Prostate gland (tissue), 2 donors: ENCODE measurements at regions not wholly inside any gene's neighbourhood (a gene's known extent, or its start where the extent isn't known, plus 50 kb on each side); places are given as distances from the start of the nearest gene placed in this dataset.

Source experiments
- CTCF ChIP-seq, 4 experiments: fragments of 200-600 bp in 2 of 4; fragments of 450-650 bp in 2 of 4; sonication (generic) in 2 of 4; IDR thresholded peaks; 1 replicate in 3 of 4; 2 replicates in 1 of 4; pipeline ENCODE4 v1.5.1; 2016 to 2019; ENCODE audit warnings: antibody characterized with exemption in 4 of 4, mild to moderate bottlenecking in 2 of 4, moderate library complexity in 2 of 4
- POLR2A ChIP-seq: fragments of 450-650 bp; IDR thresholded peaks from one replicate; pipeline ENCODE4 v1.6.1; 2016; ENCODE audit warnings: antibody characterized with exemption, mild to moderate bottlenecking

DNA sequence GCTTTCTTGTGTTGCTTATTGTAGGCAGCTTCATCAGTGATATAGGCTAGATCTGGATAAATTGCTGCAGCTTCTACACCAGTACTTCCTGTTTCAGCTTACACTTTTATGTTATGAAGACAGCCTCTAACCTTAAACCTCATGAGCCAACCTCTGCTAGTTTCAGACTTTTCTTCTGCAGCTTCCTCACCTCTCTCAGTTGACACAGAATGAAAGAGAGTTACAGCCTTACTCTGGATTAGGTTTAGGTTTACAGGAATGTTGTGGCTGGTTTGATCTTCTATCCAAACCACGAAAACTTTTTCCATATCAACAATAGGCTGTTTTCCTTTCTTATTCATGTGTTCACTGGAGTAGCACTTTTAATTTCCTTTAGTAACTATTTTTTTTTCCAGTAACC lies 76.9 kb upstream of the RNPC3 start:
- TF ChIP-seq CTCF (IDR thresholded peaks at IDR 0.05) (no peak), POLR2A (no peak)
